Mucosa of descending colon (tissue), 3 donors: ENCODE measurements at regions not wholly inside any gene's neighbourhood (a gene's known extent, or its start where the extent isn't known, plus 50 kb on each side); places are given as distances from the start of the nearest gene placed in this dataset.

Source experiments
- ATAC-seq: fragments of 200-7000 bp; cut with Tn5 transposase; one replicate; pipeline ENCODE4 v1.9.1; 2020; ENCODE audit warnings: mild to moderate bottlenecking, moderate library complexity
- DNase-seq, 3 donors: peaks; one replicate each; pipeline ENCODE4 v3.0.0-alpha.2; 2020
- H3K36me3 ChIP-seq: fragments of 200-600 bp; one replicate; pipeline ENCODE4 v1.8.0; 2021; ENCODE audit warnings: low read depth, mild to moderate bottlenecking
- H3K4me1 ChIP-seq: fragments of 200-600 bp; one replicate; pipeline ENCODE4 v1.8.0; 2021; ENCODE audit warnings: low read depth, mild to moderate bottlenecking
- H3K4me3 ChIP-seq: fragments of 200-600 bp; one replicate; pipeline ENCODE4 v1.8.0; 2021; ENCODE audit warnings: mild to moderate bottlenecking
- H3K9me3 ChIP-seq: fragments of 200-600 bp; one replicate; pipeline ENCODE4 v1.8.0; 2021; ENCODE audit warnings: mild to moderate bottlenecking
- intact Hi-C, 2 donors: fragments of 100-400 bp; cut with DNase I in 1 of 2; cut with micrococcal nuclease in 1 of 2; formaldehyde crosslinking; loops; one replicate each; pipeline versions ENCODE4 v1.11.0 to v1.11.1; 2022; cut with DNase I, micrococcal nuclease
- TF ChIP-seq, protein P1 (sequence below): fragments of 200-600 bp; IDR thresholded peaks from one replicate; pipeline ENCODE4 v1.8.0; 2022; ENCODE audit warnings: antibody characterized with exemption, mild to moderate bottlenecking
- donor health status: DM: no; HTN: no; CAD: no; lungs with moderate emphysema.
- donor health status: DM: no; HTN: no; CAD: no.
- donor health status: DM: no; HTN: yes; CAD: no.

DNA sequence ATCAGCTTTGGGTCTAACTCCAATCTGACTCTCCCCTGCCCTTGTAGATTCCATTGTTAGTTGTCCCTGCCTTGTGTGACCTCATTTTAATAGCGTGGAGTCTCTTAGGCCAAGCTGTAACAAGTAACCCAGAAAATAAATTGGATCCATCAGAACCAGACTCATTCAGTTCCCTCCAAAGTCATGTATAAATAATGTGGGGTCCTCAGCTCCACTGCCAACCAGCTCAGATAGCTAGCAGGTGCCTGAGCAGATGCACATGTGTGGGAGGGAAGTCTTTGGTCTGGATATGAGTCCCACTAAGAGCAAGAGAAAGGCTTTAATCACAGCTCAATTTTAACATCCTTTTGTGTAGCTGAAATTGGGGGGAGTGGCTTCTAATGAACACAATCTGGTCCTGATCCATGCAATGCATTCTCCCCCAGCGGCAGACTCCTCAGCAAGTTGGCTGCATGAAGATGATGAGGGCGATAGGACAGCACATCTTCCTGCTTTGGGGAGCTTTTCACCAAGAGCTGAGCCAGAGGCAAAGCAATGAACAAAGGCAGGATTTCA lies 151.6 kb downstream of the ABCC12 start:
- TF ChIP-seq, protein P1, sequence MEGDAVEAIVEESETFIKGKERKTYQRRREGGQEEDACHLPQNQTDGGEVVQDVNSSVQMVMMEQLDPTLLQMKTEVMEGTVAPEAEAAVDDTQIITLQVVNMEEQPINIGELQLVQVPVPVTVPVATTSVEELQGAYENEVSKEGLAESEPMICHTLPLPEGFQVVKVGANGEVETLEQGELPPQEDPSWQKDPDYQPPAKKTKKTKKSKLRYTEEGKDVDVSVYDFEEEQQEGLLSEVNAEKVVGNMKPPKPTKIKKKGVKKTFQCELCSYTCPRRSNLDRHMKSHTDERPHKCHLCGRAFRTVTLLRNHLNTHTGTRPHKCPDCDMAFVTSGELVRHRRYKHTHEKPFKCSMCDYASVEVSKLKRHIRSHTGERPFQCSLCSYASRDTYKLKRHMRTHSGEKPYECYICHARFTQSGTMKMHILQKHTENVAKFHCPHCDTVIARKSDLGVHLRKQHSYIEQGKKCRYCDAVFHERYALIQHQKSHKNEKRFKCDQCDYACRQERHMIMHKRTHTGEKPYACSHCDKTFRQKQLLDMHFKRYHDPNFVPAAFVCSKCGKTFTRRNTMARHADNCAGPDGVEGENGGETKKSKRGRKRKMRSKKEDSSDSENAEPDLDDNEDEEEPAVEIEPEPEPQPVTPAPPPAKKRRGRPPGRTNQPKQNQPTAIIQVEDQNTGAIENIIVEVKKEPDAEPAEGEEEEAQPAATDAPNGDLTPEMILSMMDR = no peak
- Histone ChIP-seq H3K4me1 (no peaks in the 10 kb centered on the region), H3K9me3 (no peaks in the 10 kb centered on the region), H3K4me3 (no peak overlapping the region), H3K36me3 (no peaks in the 10 kb centered on the region)
- ATAC-seq (no peak), DNase-seq (no peak)
- intact Hi-C loops = no loop called here

DNA sequence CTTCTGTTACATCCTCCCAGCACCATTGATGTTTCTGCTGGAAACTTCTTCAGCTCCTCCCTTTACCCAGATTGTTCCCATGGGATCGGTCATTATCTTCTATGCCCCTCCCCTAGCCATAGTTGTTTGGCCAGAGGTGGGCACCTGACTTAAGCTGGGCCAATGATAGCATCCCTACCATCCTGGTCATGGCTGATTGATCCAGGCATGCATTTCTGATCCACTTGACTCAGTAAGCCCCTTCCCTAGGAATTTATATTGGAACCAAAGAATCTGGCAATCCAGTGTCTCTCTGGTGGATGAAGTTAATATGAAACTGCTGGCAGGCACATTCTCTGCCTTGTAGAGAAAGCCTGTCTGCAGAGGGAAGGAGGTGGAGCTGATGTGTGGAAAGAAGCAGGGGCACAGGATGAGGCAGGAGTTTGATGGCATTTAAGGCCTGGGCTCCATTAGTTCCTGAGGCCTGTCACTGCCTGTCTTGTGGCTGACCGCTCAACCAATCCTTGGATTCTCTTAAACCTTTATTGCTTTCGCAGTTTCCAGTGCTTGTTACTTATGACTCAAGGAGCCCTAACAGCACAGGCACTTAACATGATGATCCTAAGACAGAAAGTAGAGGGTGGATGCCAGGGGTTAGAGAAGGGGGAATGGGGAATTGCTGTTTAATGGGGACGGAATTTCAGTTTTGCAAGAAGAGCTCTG lies 152.4 kb downstream of the ABCC12 start:
- Histone ChIP-seq H3K36me3 (no peaks in the 10 kb centered on the region), H3K9me3 (no peaks in the 10 kb centered on the region), H3K4me3 (no peak overlapping the region), H3K4me1 (no peaks in the 10 kb centered on the region)
- no peak for DNase-seq
- intact Hi-C loops = no loop called here
- TF ChIP-seq, protein P1 = no peak
- no peak for ATAC-seq

DNA sequence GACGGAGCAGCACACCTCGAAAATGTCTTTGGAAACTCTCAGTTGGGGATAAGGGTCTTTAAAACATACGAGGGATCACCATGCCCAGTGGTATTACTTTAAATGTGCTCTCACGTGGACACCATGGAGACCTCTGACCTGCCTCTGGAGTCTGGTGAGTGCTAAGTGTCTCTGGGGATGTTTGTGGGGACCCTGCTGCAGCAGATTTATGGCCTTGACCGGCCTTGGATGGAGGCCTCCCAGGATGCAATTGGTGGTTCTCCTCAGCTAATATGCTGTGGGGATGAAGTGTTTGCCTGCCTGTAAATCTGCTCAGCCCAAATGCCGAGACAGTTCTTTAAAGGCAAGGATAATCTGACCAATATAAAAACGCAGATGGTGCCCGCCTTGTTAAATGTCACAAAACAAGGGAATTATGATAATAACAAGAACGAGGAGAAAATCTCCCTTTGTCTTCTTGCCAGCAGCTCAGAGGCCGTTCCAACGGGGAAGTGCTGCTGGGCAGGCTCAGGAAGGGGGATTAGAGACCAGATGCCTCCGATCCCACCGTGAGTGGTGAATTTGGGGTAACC lies 154.4 kb downstream of the ABCC12 start:
- intact Hi-C loops = no loop called here
- DNase-seq (no peak), ATAC-seq (no peak)
- TF ChIP-seq, protein P1 = no peak
- Histone ChIP-seq H3K9me3 (no peaks in the 10 kb centered on the region), H3K4me1 (no peaks in the 10 kb centered on the region), H3K4me3 (no peak overlapping the region), H3K36me3 (no peaks in the 10 kb centered on the region)

DNA sequence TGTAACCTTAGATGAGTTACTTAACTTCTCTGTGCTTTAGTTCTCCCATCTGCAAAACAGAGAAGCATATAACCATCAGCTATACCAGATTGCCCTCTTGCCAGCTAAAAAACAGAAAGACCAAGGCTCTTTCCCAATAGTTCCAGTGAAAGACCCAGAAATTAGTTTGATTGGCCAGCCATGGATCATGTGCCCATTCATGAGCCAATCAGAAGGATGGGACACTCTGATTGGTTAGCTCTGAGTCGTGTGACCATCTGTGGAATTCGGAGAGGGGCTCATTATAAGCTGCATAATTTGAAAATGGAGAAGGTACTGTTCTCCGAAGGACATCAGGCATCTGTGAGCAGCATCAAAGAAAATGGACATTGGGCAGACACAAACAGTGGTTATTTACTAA lies 155.2 kb downstream of the ABCC12 start:
- Histone ChIP-seq H3K4me3 (no peak overlapping the region), H3K36me3 (no peaks in the 10 kb centered on the region), H3K4me1 (no peaks in the 10 kb centered on the region), H3K9me3 (no peaks in the 10 kb centered on the region)
- intact Hi-C loops = no loop called here
- TF ChIP-seq, protein P1 = no peak
- ATAC-seq = no peak
- no peak for DNase-seq

DNA sequence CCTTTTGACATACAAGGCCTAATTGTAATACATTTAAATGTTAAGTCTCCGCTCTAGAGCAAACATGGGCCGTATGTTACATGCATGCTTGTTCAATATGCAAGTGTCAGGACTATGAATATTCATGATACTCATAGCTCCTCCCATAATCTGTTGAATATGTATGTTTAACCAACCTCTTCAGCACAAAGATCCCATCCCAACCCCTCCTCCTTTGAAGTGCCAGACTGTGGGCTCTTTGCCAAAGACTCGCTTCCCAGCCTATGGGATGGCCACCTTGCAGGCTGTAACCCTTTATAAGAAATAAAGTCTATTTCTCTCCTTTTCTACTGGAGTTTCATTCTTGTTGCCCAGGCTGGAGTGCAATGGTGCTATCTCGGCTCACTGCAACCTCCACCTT lies 156.2 kb downstream of the ABCC12 start:
- Histone ChIP-seq H3K4me1 (no peaks in the 10 kb centered on the region), H3K9me3 (no peaks in the 10 kb centered on the region), H3K36me3 (no peaks in the 10 kb centered on the region), H3K4me3 (no peak overlapping the region)
- DNase-seq (no peak), ATAC-seq (no peak)
- TF ChIP-seq, protein P1 = no peak
- intact Hi-C loops = no loop called here
